Stimulated activated CD4-positive, alpha-beta T cell treated with anti-CD3 and anti-CD28 coated beads, Interleukin-4, amount 100 ng/mL, for 24 hours (primary cell): ENCODE measurements at regions not wholly inside any gene's neighbourhood (a gene's known extent, or its start where the extent isn't known, plus 50 kb on each side); places are given as distances from the start of the nearest gene placed in this dataset.

Source experiments
- DNase-seq: peaks from one replicate; pipeline ENCODE4 v3.0.0-alpha.2; 2020

DNA sequence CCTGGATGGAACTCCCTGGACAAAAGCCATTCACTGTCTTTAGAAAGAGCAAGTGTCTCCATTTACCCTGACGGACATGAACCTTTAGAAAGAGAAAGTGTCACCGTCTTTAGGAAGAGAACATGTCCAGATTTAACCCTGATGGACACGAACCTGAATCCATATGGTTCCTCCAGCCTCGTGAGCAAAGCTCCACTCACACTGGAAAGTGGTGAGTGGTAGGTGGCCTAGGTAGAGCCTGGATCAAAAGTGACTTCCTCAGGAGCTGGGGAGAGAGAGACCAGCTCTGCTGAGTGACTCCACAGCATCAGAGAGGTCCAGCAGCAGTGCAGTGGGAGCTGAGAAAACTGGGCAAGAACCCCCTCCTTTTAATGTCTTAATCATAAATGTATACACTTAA, 59.8 kb upstream of the IRS2 start:
- DNase-seq = no peak

DNA sequence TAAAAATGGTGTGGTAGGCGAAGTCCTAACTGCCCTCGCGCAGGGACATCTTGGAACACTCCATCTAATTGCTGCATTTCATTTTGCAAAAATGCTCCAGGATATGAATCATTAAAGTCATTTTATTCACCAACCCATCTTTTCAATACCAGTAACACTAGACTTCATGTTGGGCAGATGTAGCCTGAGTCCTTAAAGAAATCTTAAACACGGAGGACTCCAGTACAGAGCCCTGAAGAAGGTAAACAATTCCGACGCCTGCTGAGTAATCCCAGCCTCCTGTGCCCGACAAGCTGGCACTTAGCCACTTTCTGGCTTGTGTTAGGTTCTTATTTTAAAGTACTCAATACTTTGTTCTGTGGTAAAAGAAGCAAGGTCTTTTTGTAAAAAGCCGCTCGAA, 58.0 kb upstream of the IRS2 start:
- no peak for DNase-seq

DNA sequence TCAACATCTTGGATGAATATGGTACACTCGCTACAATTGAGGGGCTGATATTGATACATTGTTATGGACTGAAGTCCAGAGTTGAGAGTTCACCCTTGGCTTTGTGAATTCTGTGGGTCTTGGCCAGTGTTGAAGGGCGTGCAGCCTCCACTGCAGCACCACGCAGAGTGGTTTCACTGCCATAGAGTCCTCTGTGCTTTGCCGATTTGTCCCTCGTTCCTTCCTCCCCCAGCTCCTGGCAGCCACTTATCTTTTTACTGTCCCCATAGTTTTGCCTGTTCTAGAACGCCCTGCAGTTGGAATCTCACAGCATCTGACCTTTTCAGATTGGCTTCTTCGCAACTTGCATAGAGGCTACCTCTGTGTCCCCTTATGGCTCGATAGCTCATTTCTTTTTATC, 57.3 kb upstream of the IRS2 start:
- no peak for DNase-seq

- DNase-seq = no peak
These were observed 56.0 kb upstream of the IRS2 start for GRCh38 chr13:109842212-109842920.

GRCh38 chr13:109840893-109841287, 54.5 kb upstream of the IRS2 start:
- no peak for DNase-seq

GRCh38 chr13:109840201-109840892, 54.0 kb upstream of the IRS2 start:
- peak; percentile 32 for DNase-seq

- DNase-seq = no peak
These were observed 50.5 kb upstream of the IRS2 start for GRCh38 chr13:109836629-109837607.
